IMR-90 (cell line): ENCODE measurements at regions not wholly inside any gene's neighbourhood (a gene's known extent, or its start where the extent isn't known, plus 50 kb on each side); places are given as distances from the start of the nearest gene placed in this dataset.

Experiments
- ATAC-seq: fragments of 200-7000 bp; cut with Tn5 transposase; 2 replicates; pipeline ENCODE4 v1.9.1; 2020; ENCODE audit warnings: low read depth, mild to moderate bottlenecking, moderate library complexity
- BruUV-seq: library from RNA; stranded (reverse); fragments of 400-500 nt; replicated peaks from 2 replicates; lab custom pipeline; 2021; lab: Mats Ljungman, UMichigan
- CTCF ChIA-PET: fragments of 300-600 bp; formaldehyde crosslinking; extraction: SDS; loops from one replicate; lab custom pipeline; 2021; ENCODE audit warnings: antibody characterized with exemption; lab: Yijun Ruan, JAX
- POLR2A ChIA-PET: fragments of 300-600 bp; sonication (Branson Sonifier 250); formaldehyde crosslinking; loops from one replicate; lab custom pipeline; 2022; ENCODE audit warnings: antibody characterized with exemption; ENCODE audit not compliant: unreplicated experiment; lab: Charles Lee
- DNase-seq: peaks from one replicate; pipeline ENCODE4 v3.0.0; 2013
- H2AFZ ChIP-seq: replicated peaks from 2 replicates; pipeline ENCODE3; 2013; ENCODE audit warnings: low read length, mild to moderate bottlenecking; ENCODE audit not compliant: poor library complexity
- H2AK5ac ChIP-seq: 2 replicates; pipeline ENCODE4 v1.6.1; 2013; ENCODE audit warnings: low read depth, low read length, inconsistent platforms
- H2AK9ac ChIP-seq: replicated peaks from 2 replicates; pipeline ENCODE3; 2013; ENCODE audit warnings: mild to moderate bottlenecking, low read depth, low read length, moderate library complexity; ENCODE audit not compliant: poor library complexity
- H2BK120ac ChIP-seq: 2 replicates; pipeline ENCODE4 v1.6.1; 2013; ENCODE audit warnings: low read depth, low read length, inconsistent platforms
- H2BK15ac ChIP-seq: 3 replicates; pipeline ENCODE4 v1.6.1; 2013; ENCODE audit warnings: low read depth, low read length, inconsistent platforms
- H2BK20ac ChIP-seq: 2 replicates; pipeline ENCODE4 v1.6.1; 2013; ENCODE audit warnings: low read depth, mild to moderate bottlenecking, inconsistent platforms, low read length, moderate library complexity
- H2BK5ac ChIP-seq: 2 replicates; pipeline ENCODE4 v1.6.1; 2013; ENCODE audit warnings: mild to moderate bottlenecking, low read depth, low read length, inconsistent platforms; ENCODE audit not compliant: poor library complexity, severe bottlenecking
- H3K14ac ChIP-seq: replicated peaks from 2 replicates; pipeline ENCODE4 v1.6.1; 2013; ENCODE audit warnings: low read depth, low read length, inconsistent platforms
- H3K18ac ChIP-seq: 2 replicates; pipeline ENCODE4 v1.6.1; 2013; ENCODE audit warnings: low read depth, low read length, control low read depth
- H3K23ac ChIP-seq: 2 replicates; pipeline ENCODE4 v1.6.1; 2013; ENCODE audit warnings: low read depth, low read length, inconsistent platforms
- H3K27ac ChIP-seq: 2 replicates; pipeline ENCODE4 v1.5.1; 2013; ENCODE audit warnings: mild to moderate bottlenecking, control low read depth, low read length; ENCODE audit not compliant: insufficient read depth
- H3K27me3 ChIP-seq: 2 replicates; pipeline ENCODE4 v1.6.1; 2013; ENCODE audit warnings: low read length; ENCODE audit not compliant: control insufficient read depth, insufficient read depth
- H3K36me3 ChIP-seq: 2 replicates; pipeline ENCODE4 v1.6.1; 2013; ENCODE audit warnings: low read length, mixed read lengths; ENCODE audit not compliant: control insufficient read depth, insufficient read depth
- H3K4ac ChIP-seq: 2 replicates; pipeline ENCODE4 v1.6.1; 2013; ENCODE audit warnings: low read depth, low read length, inconsistent platforms
- H3K4me1 ChIP-seq: 2 replicates; pipeline ENCODE4 v1.6.1; 2013; ENCODE audit warnings: low read length, mixed read lengths; ENCODE audit not compliant: control insufficient read depth, insufficient read depth
- H3K4me2 ChIP-seq: 2 replicates; pipeline ENCODE4 v1.6.1; 2013; ENCODE audit warnings: low read depth, mild to moderate bottlenecking, control low read depth, low read length, moderate library complexity
- H3K4me3 ChIP-seq: 2 replicates; pipeline ENCODE4 v1.5.1; 2013; ENCODE audit warnings: low read depth, mild to moderate bottlenecking, control low read depth, low read length, moderate library complexity; ENCODE audit not compliant: insufficient read depth
- H3K56ac ChIP-seq: 2 replicates; pipeline ENCODE4 v1.6.1; 2013; ENCODE audit warnings: low read length, inconsistent platforms; ENCODE audit not compliant: insufficient read depth; ENCODE audit errors: extremely low read depth
- H3K79me1 ChIP-seq, 2 experiments: 2 replicates each; pipeline ENCODE4 v1.6.1; 2013; ENCODE audit warnings: low read length in 2 of 2, inconsistent platforms in 1 of 2, low read depth in 1 of 2
- H3K9ac ChIP-seq: 2 replicates; pipeline ENCODE4 v1.6.1; 2013; ENCODE audit warnings: low read depth, low read length, control low read depth
- H3K9me1 ChIP-seq: 2 replicates; pipeline ENCODE4 v1.6.1; 2013; ENCODE audit warnings: low read length, inconsistent platforms; ENCODE audit not compliant: insufficient read depth
- H3K9me3 ChIP-seq: 2 replicates; pipeline ENCODE4 v1.6.1; 2013; ENCODE audit warnings: low read length; ENCODE audit not compliant: control insufficient read depth, insufficient read depth
- H4K20me1 ChIP-seq: 2 replicates; pipeline ENCODE4 v1.6.1; 2013; ENCODE audit warnings: low read length, inconsistent platforms; ENCODE audit not compliant: insufficient read depth
- H4K5ac ChIP-seq: 2 replicates; pipeline ENCODE4 v1.6.1; 2013; ENCODE audit warnings: mild to moderate bottlenecking, low read depth, low read length, control low read depth
- H4K8ac ChIP-seq, 2 experiments: 2 replicates each; pipeline ENCODE4 v1.6.1; 2013; ENCODE audit warnings: low read depth in 2 of 2, low read length in 2 of 2, control low read depth in 1 of 2, inconsistent platforms in 1 of 2
- H4K91ac ChIP-seq: 2 replicates; pipeline ENCODE4 v1.6.1; 2013; ENCODE audit warnings: low read depth, low read length, inconsistent platforms; ENCODE audit not compliant: insufficient read depth
- BHLHE40 ChIP-seq: fragments of 150-350 bp; IDR thresholded peaks from 2 replicates; pipeline ENCODE4 v1.6.1; 2016; ENCODE audit warnings: mild to moderate bottlenecking, low read depth, low read length
- CEBPB ChIP-seq: IDR thresholded peaks from 2 replicates; pipeline ENCODE4 v1.6.1; 2012; ENCODE audit warnings: low read depth, low read length, improper control_type of control experiment
- CHD1 ChIP-seq: IDR thresholded peaks from 2 replicates; pipeline ENCODE4 v1.6.1; 2012; ENCODE audit warnings: low read depth, low read length, improper control_type of control experiment
- FOS ChIP-seq: fragments of 150-350 bp; IDR thresholded peaks from 2 replicates; pipeline ENCODE4 v1.6.1; 2016; ENCODE audit warnings: low read depth, low read length
- MAFK ChIP-seq: IDR thresholded peaks from 2 replicates; pipeline ENCODE4 v1.6.1; 2012; ENCODE audit warnings: low read depth, low read length, improper control_type of control experiment
- MAZ ChIP-seq: IDR thresholded peaks from 2 replicates; pipeline ENCODE4 v1.6.1; 2012; ENCODE audit warnings: low read depth, mild to moderate bottlenecking, low read length, improper control_type of control experiment, moderate library complexity, borderline replicate concordance
- MXI1 ChIP-seq: IDR thresholded peaks from 2 replicates; pipeline ENCODE4 v1.6.1; 2012; ENCODE audit warnings: low read depth, mild to moderate bottlenecking, low read length, moderate library complexity, borderline replicate concordance
- NFE2L2 ChIP-seq: fragments of 150-350 bp; IDR thresholded peaks from 2 replicates; pipeline ENCODE4 v1.6.1; 2016; ENCODE audit warnings: low read depth, mild to moderate bottlenecking, low read length
- POLR2A ChIP-seq: IDR thresholded peaks from 2 replicates; pipeline ENCODE4 v1.6.1; 2012; ENCODE audit warnings: mild to moderate bottlenecking, low read depth, low read length
- RAD21 ChIP-seq: IDR thresholded peaks from 2 replicates; pipeline ENCODE4 v1.6.1; 2012; ENCODE audit warnings: low read length, improper control_type of control experiment
- RCOR1 ChIP-seq: IDR thresholded peaks from 2 replicates; pipeline ENCODE4 v1.6.1; 2012; ENCODE audit warnings: mild to moderate bottlenecking, low read length, improper control_type of control experiment; ENCODE audit not compliant: insufficient replicate concordance
- RFX5 ChIP-seq: IDR thresholded peaks from 2 replicates; pipeline ENCODE4 v1.8.0; 2012; ENCODE audit warnings: low read depth, mild to moderate bottlenecking, low read length, moderate library complexity
- SMC3 ChIP-seq: fragments of 150-350 bp; IDR thresholded peaks from 2 replicates; pipeline ENCODE4 v1.6.1; 2016; ENCODE audit warnings: low read depth, mild to moderate bottlenecking, antibody characterized with exemption, low read length, moderate library complexity
- WGBS, 2 experiments: methylation state at CpG; one replicate each; pipeline versions ENCODE4 v1.1.5 to v1.1.7; 2013; ENCODE audit warnings: missing lambda C conversion rate in 2 of 2; ENCODE audit not compliant: insufficient read length in 1 of 2; ENCODE audit errors: extremely low coverage in 2 of 2; 5-methylcytosine and 5-hydroxymethylcytosine counted together
- dilution Hi-C: fragments of 300-500 bp; cut with HindIII; formaldehyde crosslinking; loops from one replicate; pipeline ENCODE4 v1.14.3; 2018; ENCODE audit warnings: low sequenced_read_pairs; ENCODE audit not compliant: unreplicated experiment
- in situ Hi-C: fragments of 300-500 bp; cut with MboI; formaldehyde crosslinking; loops from 3 replicates; pipeline ENCODE4 v1.14.3; 2019; ENCODE audit warnings: low sequenced_read_pairs, inconsistent platforms, mixed read lengths
- intact Hi-C: fragments of 100-400 bp; cut with micrococcal nuclease; formaldehyde crosslinking; loops from 2 replicates; pipeline ENCODE4 v1.10.0; 2022
- TF ChIP-seq, protein P1 (sequence below): fragments of 150-350 bp; IDR thresholded peaks from 2 replicates; pipeline ENCODE4 v1.6.1; 2016; ENCODE audit warnings: low read depth, mild to moderate bottlenecking, low read length, moderate library complexity, borderline replicate concordance
- TF ChIP-seq, protein P2 (sequence below): fragments of 150-350 bp; IDR thresholded peaks from 2 replicates; pipeline ENCODE4 v1.6.1; 2017; ENCODE audit warnings: mild to moderate bottlenecking, antibody characterized with exemption, low read length, low read depth
- TF ChIP-seq, protein P3 (sequence below): conservative IDR thresholded peaks from 2 replicates; pipeline ENCODE4 v1.5.1; 2012; ENCODE audit warnings: mild to moderate bottlenecking, low read depth, low read length, improper control_type of control experiment

DNA sequence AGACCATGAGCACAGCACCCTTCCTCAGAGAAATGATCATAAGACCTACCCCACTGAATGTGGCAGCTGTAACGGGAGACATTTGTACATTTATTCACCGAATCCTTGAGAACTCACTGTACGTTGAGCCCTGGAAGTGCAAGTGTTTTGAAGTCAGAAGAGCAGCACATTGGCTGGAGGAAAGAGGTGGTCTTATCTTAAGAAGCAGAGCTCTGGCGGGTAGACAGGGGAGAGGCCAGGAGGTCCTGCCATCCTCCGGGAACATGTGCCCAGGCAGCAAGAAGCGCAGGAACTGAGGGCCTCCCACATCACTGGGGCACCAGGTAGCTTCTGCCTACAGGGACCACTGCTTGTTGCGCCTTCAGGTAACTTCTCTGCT, 169.2 kb upstream of the IRF2BP2 start:
- BruUV-seq = no TSS peak
- no peak overlapping the region for H3K27ac ChIP-seq
- in situ Hi-C loops = no loop called here

More for the DNA sequence above, 169.2 kb upstream of the IRF2BP2 start:
- no peak overlapping the region for H3K4ac ChIP-seq
- H2BK5ac ChIP-seq = no peak overlapping the region
- no peak overlapping the region for H4K91ac ChIP-seq
- H3K4me1 ChIP-seq = no peaks in the 10 kb centered on the region
- H2BK15ac ChIP-seq = no peak overlapping the region
- no peaks in the 10 kb centered on the region for H3K36me3 ChIP-seq
- no peak overlapping the region for H3K18ac ChIP-seq
- H2AK5ac ChIP-seq = no peak overlapping the region
- no peak overlapping the region for H3K56ac ChIP-seq
- no peak overlapping the region for H2BK20ac ChIP-seq
- H3K27me3 ChIP-seq = peaks cover 43% of the 10 kb centered on the region
- H4K20me1 ChIP-seq = no peaks in the 10 kb centered on the region; the same call in 1 of the 2 replicates
- peaks cover 3% of the 10 kb centered on the region; the same call in 1 of the 2 replicates for H3K9me3 ChIP-seq
- H2AK9ac ChIP-seq = no peak overlapping the region
- no peak for TF ChIP-seq SMC3
- TF ChIP-seq RFX5 = no peak
- TF ChIP-seq BHLHE40 = no peak
- TF ChIP-seq MAFK = no peak
- no peak for TF ChIP-seq FOS
- no peak for TF ChIP-seq RCOR1
- no peak for TF ChIP-seq NFE2L2
- TF ChIP-seq, protein P1, sequence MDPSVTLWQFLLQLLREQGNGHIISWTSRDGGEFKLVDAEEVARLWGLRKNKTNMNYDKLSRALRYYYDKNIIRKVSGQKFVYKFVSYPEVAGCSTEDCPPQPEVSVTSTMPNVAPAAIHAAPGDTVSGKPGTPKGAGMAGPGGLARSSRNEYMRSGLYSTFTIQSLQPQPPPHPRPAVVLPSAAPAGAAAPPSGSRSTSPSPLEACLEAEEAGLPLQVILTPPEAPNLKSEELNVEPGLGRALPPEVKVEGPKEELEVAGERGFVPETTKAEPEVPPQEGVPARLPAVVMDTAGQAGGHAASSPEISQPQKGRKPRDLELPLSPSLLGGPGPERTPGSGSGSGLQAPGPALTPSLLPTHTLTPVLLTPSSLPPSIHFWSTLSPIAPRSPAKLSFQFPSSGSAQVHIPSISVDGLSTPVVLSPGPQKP = no peak
- TF ChIP-seq CHD1 = no peak
- TF ChIP-seq, protein P2, sequence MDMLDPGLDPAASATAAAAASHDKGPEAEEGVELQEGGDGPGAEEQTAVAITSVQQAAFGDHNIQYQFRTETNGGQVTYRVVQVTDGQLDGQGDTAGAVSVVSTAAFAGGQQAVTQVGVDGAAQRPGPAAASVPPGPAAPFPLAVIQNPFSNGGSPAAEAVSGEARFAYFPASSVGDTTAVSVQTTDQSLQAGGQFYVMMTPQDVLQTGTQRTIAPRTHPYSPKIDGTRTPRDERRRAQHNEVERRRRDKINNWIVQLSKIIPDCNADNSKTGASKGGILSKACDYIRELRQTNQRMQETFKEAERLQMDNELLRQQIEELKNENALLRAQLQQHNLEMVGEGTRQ = no peak
- TF ChIP-seq RAD21 = no peak
- no peak for TF ChIP-seq CEBPB
- TF ChIP-seq POLR2A = no peak
- no peak for TF ChIP-seq MAZ
- no peak for TF ChIP-seq MXI1
- TF ChIP-seq, protein P3, sequence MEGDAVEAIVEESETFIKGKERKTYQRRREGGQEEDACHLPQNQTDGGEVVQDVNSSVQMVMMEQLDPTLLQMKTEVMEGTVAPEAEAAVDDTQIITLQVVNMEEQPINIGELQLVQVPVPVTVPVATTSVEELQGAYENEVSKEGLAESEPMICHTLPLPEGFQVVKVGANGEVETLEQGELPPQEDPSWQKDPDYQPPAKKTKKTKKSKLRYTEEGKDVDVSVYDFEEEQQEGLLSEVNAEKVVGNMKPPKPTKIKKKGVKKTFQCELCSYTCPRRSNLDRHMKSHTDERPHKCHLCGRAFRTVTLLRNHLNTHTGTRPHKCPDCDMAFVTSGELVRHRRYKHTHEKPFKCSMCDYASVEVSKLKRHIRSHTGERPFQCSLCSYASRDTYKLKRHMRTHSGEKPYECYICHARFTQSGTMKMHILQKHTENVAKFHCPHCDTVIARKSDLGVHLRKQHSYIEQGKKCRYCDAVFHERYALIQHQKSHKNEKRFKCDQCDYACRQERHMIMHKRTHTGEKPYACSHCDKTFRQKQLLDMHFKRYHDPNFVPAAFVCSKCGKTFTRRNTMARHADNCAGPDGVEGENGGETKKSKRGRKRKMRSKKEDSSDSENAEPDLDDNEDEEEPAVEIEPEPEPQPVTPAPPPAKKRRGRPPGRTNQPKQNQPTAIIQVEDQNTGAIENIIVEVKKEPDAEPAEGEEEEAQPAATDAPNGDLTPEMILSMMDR = no peak
- H3K4me2 ChIP-seq = no peak overlapping the region
- H3K9ac ChIP-seq = no peak overlapping the region
- ATAC-seq (no peak), DNase-seq (no peak)
- H3K79me1 ChIP-seq = no peaks in the 10 kb centered on the region
- no peak overlapping the region for H3K23ac ChIP-seq
- H2BK120ac ChIP-seq = no peak overlapping the region
- no peak overlapping the region for H4K5ac ChIP-seq
- POLR2A ChIA-PET = no interaction called here
- CTCF ChIA-PET = no interaction called here
- intact Hi-C loops = no loop called here
- peak overlapping the region; percentile 17 for H2AFZ ChIP-seq
- no peak overlapping the region for H4K8ac ChIP-seq
- no peaks in the 10 kb centered on the region for H3K9me1 ChIP-seq
- no peak overlapping the region for H3K14ac ChIP-seq
- H3K4me3 ChIP-seq = no peak overlapping the region
- dilution Hi-C loops = no loop called here
- WGBS, 2 experiments = 65% methylated on average over 7 of the region's 7 CpGs; no CpG with 5 or more reads in 1 of the 2 experiments
